H9 (cell line): ENCODE measurements at regions not wholly inside any gene's neighbourhood (a gene's known extent, or its start where the extent isn't known, plus 50 kb on each side); places are given as distances from the start of the nearest gene placed in this dataset.

Experiments
- DNase-seq: peaks from one replicate; pipeline ENCODE4 v3.0.0-alpha.2; 2017
- H2AFZ ChIP-seq: one replicate; pipeline ENCODE4 v1.6.1; 2013; ENCODE audit warnings: mild to moderate bottlenecking, low read length, control low read depth, moderate library complexity
- H2AK5ac ChIP-seq: 2 replicates; pipeline ENCODE4 v1.6.1; 2013; ENCODE audit warnings: low read length, control low read depth, mixed read lengths; ENCODE audit not compliant: insufficient read length
- H2BK120ac ChIP-seq: one replicate; pipeline ENCODE4 v1.6.1; 2013; ENCODE audit warnings: low read depth, mild to moderate bottlenecking, low read length, control low read depth, inconsistent platforms; ENCODE audit not compliant: poor library complexity, severe bottlenecking
- H2BK12ac ChIP-seq: 2 replicates; pipeline ENCODE4 v1.6.1; 2013; ENCODE audit warnings: low read length, control low read depth, mixed read lengths, low read depth; ENCODE audit not compliant: insufficient read length
- H2BK15ac ChIP-seq: 2 replicates; pipeline ENCODE4 v1.6.1; 2013; ENCODE audit warnings: low read depth, low read length, control low read depth
- H2BK20ac ChIP-seq: one replicate; pipeline ENCODE4 v1.6.1; 2013; ENCODE audit warnings: low read depth, mild to moderate bottlenecking, low read length, control low read depth, inconsistent platforms; ENCODE audit not compliant: poor library complexity, severe bottlenecking
- H2BK5ac ChIP-seq: 2 replicates; pipeline ENCODE4 v1.6.1; 2013; ENCODE audit warnings: low read length, control low read depth, mixed read lengths; ENCODE audit not compliant: insufficient read length
- H3K14ac ChIP-seq: 2 replicates; pipeline ENCODE4 v1.6.1; 2013; ENCODE audit warnings: low read length, control low read depth; ENCODE audit not compliant: insufficient read depth
- H3K18ac ChIP-seq: 2 replicates; pipeline ENCODE4 v1.6.1; 2013; ENCODE audit warnings: low read depth, mild to moderate bottlenecking, mixed read lengths, low read length, control low read depth; ENCODE audit not compliant: insufficient read length
- H3K23ac ChIP-seq: 2 replicates; pipeline ENCODE4 v1.6.1; 2013; ENCODE audit warnings: low read length, control low read depth, mixed read lengths, low read depth; ENCODE audit not compliant: insufficient read length
- H3K23me2 ChIP-seq: 2 replicates; pipeline ENCODE4 v1.6.1; 2013; ENCODE audit warnings: low read depth, mild to moderate bottlenecking, mixed read lengths, low read length, control low read depth; ENCODE audit not compliant: insufficient read length, poor library complexity, severe bottlenecking
- H3K27ac ChIP-seq: 2 replicates; pipeline ENCODE4 v1.5.1; 2013; ENCODE audit warnings: low read length, control low read depth, mixed read lengths, low read depth; ENCODE audit not compliant: insufficient read length
- H3K27me3 ChIP-seq: 2 replicates; pipeline ENCODE4 v1.6.1; 2013; ENCODE audit warnings: low read length, control low read depth, inconsistent platforms; ENCODE audit not compliant: insufficient read depth
- H3K4ac ChIP-seq: 2 replicates; pipeline ENCODE4 v1.6.1; 2013; ENCODE audit warnings: low read depth, mild to moderate bottlenecking, control low read depth, inconsistent platforms, low read length, moderate library complexity
- H3K4me1 ChIP-seq: 2 replicates; pipeline ENCODE4 v1.6.1; 2013; ENCODE audit warnings: low read length, control low read depth, inconsistent platforms; ENCODE audit not compliant: insufficient read depth
- H3K4me2 ChIP-seq: 2 replicates; pipeline ENCODE4 v1.6.1; 2013; ENCODE audit warnings: low read length, control low read depth, mixed read lengths; ENCODE audit not compliant: insufficient read length, insufficient read depth
- H3K56ac ChIP-seq: 2 replicates; pipeline ENCODE4 v1.6.1; 2013; ENCODE audit warnings: low read depth, mild to moderate bottlenecking, mixed read lengths, low read length, control low read depth; ENCODE audit not compliant: insufficient read length
- H3K79me1 ChIP-seq: 2 replicates; pipeline ENCODE4 v1.6.1; 2013; ENCODE audit warnings: low read depth, mild to moderate bottlenecking, moderate library complexity, low read length, control low read depth, inconsistent platforms; ENCODE audit not compliant: insufficient read depth, poor library complexity, severe bottlenecking
- H3K79me2 ChIP-seq: 2 replicates; pipeline ENCODE4 v1.6.1; 2013; ENCODE audit warnings: low read length, control low read depth, inconsistent platforms; ENCODE audit not compliant: insufficient read depth
- H3K9ac ChIP-seq: 2 replicates; pipeline ENCODE4 v1.6.1; 2013; ENCODE audit warnings: low read length, control low read depth, mixed read lengths; ENCODE audit not compliant: insufficient read length; ENCODE audit errors: extremely low read depth
- H3K9me3 ChIP-seq: one replicate; pipeline ENCODE4 v1.6.1; 2013; ENCODE audit warnings: low read depth, low read length, inconsistent platforms; ENCODE audit not compliant: control insufficient read depth
- H3T11ph ChIP-seq: one replicate; pipeline ENCODE4 v1.6.1; 2013; ENCODE audit warnings: mild to moderate bottlenecking, low read length, control low read depth, inconsistent platforms
- H4K20me1 ChIP-seq: one replicate; pipeline ENCODE4 v1.6.1; 2013; ENCODE audit not compliant: control insufficient read depth, insufficient read length, insufficient read depth
- H4K5ac ChIP-seq: 2 replicates; pipeline ENCODE4 v1.6.1; 2013; ENCODE audit warnings: low read depth, mild to moderate bottlenecking, mixed read lengths, low read length, control low read depth; ENCODE audit not compliant: insufficient read length
- H4K8ac ChIP-seq: replicated peaks from 2 replicates; pipeline ENCODE4 v1.6.1; 2013; ENCODE audit warnings: low read length, control low read depth, mixed read lengths, low read depth; ENCODE audit not compliant: insufficient read length
- H4K91ac ChIP-seq: 2 replicates; pipeline ENCODE4 v1.6.1; 2013; ENCODE audit warnings: low read depth, mild to moderate bottlenecking, moderate library complexity, mixed read lengths, low read length, control low read depth; ENCODE audit not compliant: insufficient read length
- H3K27ac Mint-ChIP-seq, 3 experiments: 2 replicates in 2 of 3; 3 replicates in 1 of 3; pipeline ENCODE4 v1.8.0; 2020 to 2021; ENCODE audit warnings: mixed read lengths in 3 of 3, mild to moderate bottlenecking in 1 of 3, moderate library complexity in 1 of 3
- H3K27me3 Mint-ChIP-seq: 2 replicates; pipeline ENCODE4 v1.8.0; 2021; ENCODE audit warnings: low read depth, mild to moderate bottlenecking, moderate library complexity, mixed read lengths
- H3K36me3 Mint-ChIP-seq, 3 experiments: 2 replicates in 2 of 3; 3 replicates in 1 of 3; pipeline ENCODE4 v1.8.0; 2020 to 2021; ENCODE audit warnings: low read depth in 3 of 3, mixed read lengths in 3 of 3; ENCODE audit not compliant: insufficient read depth in 1 of 3
- H3K4me1 Mint-ChIP-seq, 2 experiments: 2 replicates each; pipeline ENCODE4 v1.8.0; 2020; ENCODE audit warnings: mixed read lengths in 2 of 2
- H3K4me3 Mint-ChIP-seq, 2 experiments: 2 replicates in 1 of 2; 3 replicates in 1 of 2; pipeline ENCODE4 v1.8.0; 2020 to 2021; ENCODE audit warnings: mild to moderate bottlenecking in 2 of 2, mixed read lengths in 2 of 2, moderate library complexity in 1 of 2
- H3K9me3 Mint-ChIP-seq, 2 experiments: 2 replicates in 1 of 2; 3 replicates in 1 of 2; pipeline ENCODE4 v1.8.0; 2020; ENCODE audit warnings: mild to moderate bottlenecking in 2 of 2, mixed read lengths in 2 of 2, moderate library complexity in 1 of 2
- WGBS: extraction: QIAGEN DNeasy Blood & Tissue Kit; methylation state at CpG from one replicate; pipeline ENCODE4 v1.1.7; 2013; ENCODE audit warnings: missing lambda C conversion rate, low lambda C conversion rate, mixed read lengths; ENCODE audit not compliant: insufficient read length; ENCODE audit errors: extremely low coverage; 5-methylcytosine and 5-hydroxymethylcytosine counted together
- TF ChIP-seq, protein P1 (sequence below): fragments of 200-600 bp; sonication (generic); conservative IDR thresholded peaks from 3 replicates; pipeline ENCODE4 v1.8.0; 2021; ENCODE audit warnings: antibody characterized with exemption, mild to moderate bottlenecking

DNA sequence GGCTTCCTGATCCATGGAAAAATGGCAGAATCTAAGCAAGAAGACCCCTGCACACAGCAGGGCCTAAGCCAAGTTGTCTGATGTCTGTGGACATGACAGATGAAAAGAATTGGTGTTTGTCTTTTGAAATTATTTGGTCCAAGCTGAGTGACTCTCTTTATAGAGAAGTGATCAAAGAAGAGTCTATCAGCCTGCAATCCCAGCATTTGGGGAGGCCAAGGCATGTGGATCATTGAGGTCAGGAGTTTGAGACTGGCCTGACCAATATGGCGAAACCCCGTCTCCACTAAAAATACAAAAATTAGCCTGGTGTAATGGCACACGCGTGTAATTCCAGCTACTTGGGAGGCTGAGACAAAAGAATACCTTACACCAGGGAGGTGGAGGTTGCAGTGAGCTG is 64.8 kb upstream of the TUNAR start:
- Mint-ChIP-seq H3K27me3 (peaks cover 32% of the 10 kb centered on the region), H3K4me3 (no peak overlapping the region; a peak in 1 of 5 replicates), H3K27ac (no peak overlapping the region), H3K4me1 (peaks cover 9 to 10% of the 10 kb centered on the region in 2 experiments), H3K9me3 (peaks cover 3 to 6% of the 10 kb centered on the region in 2 experiments), H3K36me3 (peaks cover 0 to 4% (median 0%) of the 10 kb centered on the region in 3 experiments; a peak in 2 of 7 replicates)
- TF ChIP-seq, protein P1, sequence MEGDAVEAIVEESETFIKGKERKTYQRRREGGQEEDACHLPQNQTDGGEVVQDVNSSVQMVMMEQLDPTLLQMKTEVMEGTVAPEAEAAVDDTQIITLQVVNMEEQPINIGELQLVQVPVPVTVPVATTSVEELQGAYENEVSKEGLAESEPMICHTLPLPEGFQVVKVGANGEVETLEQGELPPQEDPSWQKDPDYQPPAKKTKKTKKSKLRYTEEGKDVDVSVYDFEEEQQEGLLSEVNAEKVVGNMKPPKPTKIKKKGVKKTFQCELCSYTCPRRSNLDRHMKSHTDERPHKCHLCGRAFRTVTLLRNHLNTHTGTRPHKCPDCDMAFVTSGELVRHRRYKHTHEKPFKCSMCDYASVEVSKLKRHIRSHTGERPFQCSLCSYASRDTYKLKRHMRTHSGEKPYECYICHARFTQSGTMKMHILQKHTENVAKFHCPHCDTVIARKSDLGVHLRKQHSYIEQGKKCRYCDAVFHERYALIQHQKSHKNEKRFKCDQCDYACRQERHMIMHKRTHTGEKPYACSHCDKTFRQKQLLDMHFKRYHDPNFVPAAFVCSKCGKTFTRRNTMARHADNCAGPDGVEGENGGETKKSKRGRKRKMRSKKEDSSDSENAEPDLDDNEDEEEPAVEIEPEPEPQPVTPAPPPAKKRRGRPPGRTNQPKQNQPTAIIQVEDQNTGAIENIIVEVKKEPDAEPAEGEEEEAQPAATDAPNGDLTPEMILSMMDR: no peak
- Histone ChIP-seq H3K23ac (no peak overlapping the region), H2BK120ac (no peak overlapping the region), H3K27ac (no peak overlapping the region), H3K4me1 (0 out of 2 replicates have a peak, but pooled peaks cover under 1% of the 10 kb centered on the region), H2BK15ac (no peak overlapping the region), H3K4ac (no peak overlapping the region), H2AK5ac (no peak overlapping the region), H3K56ac (no peak overlapping the region), H3K79me2 (no peaks in the 10 kb centered on the region), H3K27me3 (no peaks in the 10 kb centered on the region), H3K23me2 (no peaks in the 10 kb centered on the region), H4K5ac (no peak overlapping the region), H4K20me1 (no peaks in the 10 kb centered on the region), H2BK20ac (no peak overlapping the region), H3K14ac (no peak overlapping the region), H3K4me2 (no peak overlapping the region), H3K18ac (no peak overlapping the region), H3K9ac (no peak overlapping the region), H2AFZ (no peak overlapping the region), H3K9me3 (no peaks in the 10 kb centered on the region), H4K91ac (no peak overlapping the region), H4K8ac (no peak overlapping the region), H3T11ph (no peak overlapping the region), H2BK5ac (no peak overlapping the region), H2BK12ac (no peak overlapping the region), H3K79me1 (no peaks in the 10 kb centered on the region)
- no peak for DNase-seq
- no CpG with 5 or more reads among the region's 4 CpGs for WGBS
